Mucosa of stomach (tissue), 1 donor: ENCODE measurements at regions not wholly inside any gene's neighbourhood (a gene's known extent, or its start where the extent isn't known, plus 50 kb on each side); places are given as distances from the start of the nearest gene placed in this dataset.

Source experiments
- H3K27me3 ChIP-seq: one replicate; pipeline ENCODE4 v1.7.0; 2013; ENCODE audit warnings: mild to moderate bottlenecking, low read length; ENCODE audit not compliant: control insufficient read depth, insufficient read depth
- H3K36me3 ChIP-seq: one replicate; pipeline ENCODE4 v1.7.0; 2013; ENCODE audit warnings: low read length; ENCODE audit not compliant: control insufficient read depth, insufficient read depth
- H3K4me1 ChIP-seq: one replicate; pipeline ENCODE4 v1.7.0; 2013; ENCODE audit warnings: mild to moderate bottlenecking, low read length; ENCODE audit not compliant: control insufficient read depth, insufficient read depth
- H3K4me3 ChIP-seq: one replicate; pipeline ENCODE4 v1.7.0; 2013; ENCODE audit warnings: low read length
- H3K9ac ChIP-seq: one replicate; pipeline ENCODE4 v1.7.0; 2013; ENCODE audit warnings: mild to moderate bottlenecking, low read length, moderate library complexity
- H3K9me3 ChIP-seq: one replicate; pipeline ENCODE4 v1.7.0; 2013; ENCODE audit warnings: mild to moderate bottlenecking, low read length, moderate library complexity; ENCODE audit not compliant: control insufficient read depth
- donor health status: Pancreatic carcinoma.

GRCh38 chr2:145085612-145086011 is 565.7 kb upstream of the ZEB2 start:
- H3K9ac ChIP-seq = no peak overlapping the region
- no peaks in the 10 kb centered on the region for H3K36me3 ChIP-seq
- no peak overlapping the region for H3K4me3 ChIP-seq
- H3K4me1 ChIP-seq = no peaks in the 10 kb centered on the region
- no peaks in the 10 kb centered on the region for H3K27me3 ChIP-seq
- no peaks in the 10 kb centered on the region for H3K9me3 ChIP-seq

GRCh38 chr2:145080426-145080825 is 560.5 kb upstream of the ZEB2 start:
- no peaks in the 10 kb centered on the region for H3K4me1 ChIP-seq
- no peaks in the 10 kb centered on the region for H3K9me3 ChIP-seq
- H3K36me3 ChIP-seq = no peaks in the 10 kb centered on the region
- no peak overlapping the region for H3K9ac ChIP-seq
- no peaks in the 10 kb centered on the region for H3K27me3 ChIP-seq
- H3K4me3 ChIP-seq = no peak overlapping the region

GRCh38 chr2:145079641-145080040 is 559.7 kb upstream of the ZEB2 start:
- Histone ChIP-seq H3K36me3 (no peaks in the 10 kb centered on the region), H3K4me1 (no peaks in the 10 kb centered on the region), H3K4me3 (no peak overlapping the region), H3K9me3 (no peaks in the 10 kb centered on the region), H3K9ac (no peak overlapping the region), H3K27me3 (no peaks in the 10 kb centered on the region)

- no peaks in the 10 kb centered on the region for H3K9me3 ChIP-seq
These were observed 559.0 kb upstream of the ZEB2 start for GRCh38 chr2:145078923-145079322.

GRCh38 chr2:145076085-145076484 is 556.2 kb upstream of the ZEB2 start:
- Histone ChIP-seq H3K4me1 (no peaks in the 10 kb centered on the region), H3K27me3 (no peaks in the 10 kb centered on the region), H3K9me3 (no peaks in the 10 kb centered on the region), H3K36me3 (no peaks in the 10 kb centered on the region), H3K4me3 (no peak overlapping the region), H3K9ac (no peak overlapping the region)

More at GRCh38 chr2:145078923-145079322, 559.0 kb upstream of the ZEB2 start:
- Histone ChIP-seq H3K36me3 (no peaks in the 10 kb centered on the region), H3K9ac (no peak overlapping the region), H3K4me3 (no peak overlapping the region), H3K4me1 (no peaks in the 10 kb centered on the region), H3K27me3 (no peaks in the 10 kb centered on the region)

- Histone ChIP-seq H3K27me3 (no peaks in the 10 kb centered on the region), H3K9ac (no peak overlapping the region), H3K36me3 (no peaks in the 10 kb centered on the region), H3K4me1 (no peaks in the 10 kb centered on the region), H3K4me3 (no peak overlapping the region), H3K9me3 (no peaks in the 10 kb centered on the region)
These were observed 555.6 kb upstream of the ZEB2 start for GRCh38 chr2:145075454-145076062.

GRCh38 chr2:145070703-145071102 is 550.8 kb upstream of the ZEB2 start:
- Histone ChIP-seq H3K4me1 (no peaks in the 10 kb centered on the region), H3K9me3 (no peaks in the 10 kb centered on the region), H3K27me3 (no peaks in the 10 kb centered on the region), H3K36me3 (no peaks in the 10 kb centered on the region), H3K4me3 (no peak overlapping the region), H3K9ac (no peak overlapping the region)

- no peaks in the 10 kb centered on the region for H3K36me3 ChIP-seq
- no peaks in the 10 kb centered on the region for H3K27me3 ChIP-seq
- H3K4me1 ChIP-seq = no peaks in the 10 kb centered on the region
- no peak overlapping the region for H3K4me3 ChIP-seq
- no peaks in the 10 kb centered on the region for H3K9me3 ChIP-seq
- H3K9ac ChIP-seq = no peak overlapping the region
These were observed 548.6 kb upstream of the ZEB2 start for GRCh38 chr2:145068509-145068908.

- no peaks in the 10 kb centered on the region for H3K9me3 ChIP-seq
- no peak overlapping the region for H3K9ac ChIP-seq
These were observed 547.7 kb upstream of the ZEB2 start for GRCh38 chr2:145067549-145068030.

GRCh38 chr2:145066856-145067548 is 547.1 kb upstream of the ZEB2 start:
- Histone ChIP-seq H3K9me3 (no peaks in the 10 kb centered on the region), H3K9ac (no peak overlapping the region), H3K27me3 (no peaks in the 10 kb centered on the region), H3K4me3 (no peak overlapping the region), H3K4me1 (no peaks in the 10 kb centered on the region), H3K36me3 (no peaks in the 10 kb centered on the region)

More at GRCh38 chr2:145067549-145068030, 547.7 kb upstream of the ZEB2 start:
- Histone ChIP-seq H3K27me3 (no peaks in the 10 kb centered on the region), H3K36me3 (no peaks in the 10 kb centered on the region), H3K4me1 (no peaks in the 10 kb centered on the region), H3K4me3 (no peak overlapping the region)

GRCh38 chr2:145066151-145066661 is 546.3 kb upstream of the ZEB2 start:
- no peaks in the 10 kb centered on the region for H3K27me3 ChIP-seq
- no peaks in the 10 kb centered on the region for H3K9me3 ChIP-seq
- H3K9ac ChIP-seq = no peak overlapping the region
- no peaks in the 10 kb centered on the region for H3K36me3 ChIP-seq
- H3K4me3 ChIP-seq = no peak overlapping the region
- no peaks in the 10 kb centered on the region for H3K4me1 ChIP-seq

- H3K4me1 ChIP-seq = no peaks in the 10 kb centered on the region
- H3K4me3 ChIP-seq = no peak overlapping the region
- H3K9me3 ChIP-seq = no peaks in the 10 kb centered on the region
- H3K9ac ChIP-seq = no peak overlapping the region
- no peaks in the 10 kb centered on the region for H3K36me3 ChIP-seq
- no peaks in the 10 kb centered on the region for H3K27me3 ChIP-seq
These were observed 545.4 kb upstream of the ZEB2 start for GRCh38 chr2:145065342-145065741.
